ENCODE measurements at regions not wholly inside any gene's neighbourhood (a gene's known extent, or its start where the extent isn't known, plus 50 kb on each side); places are given as distances from the start of the nearest gene placed in this dataset.
A peak's percentile ranks its signal among the peaks of the same experiment; 100 is the strongest.
"Not testable (repeated sequence)": the region's sequence is repeated elsewhere in the genome, so short reads cannot be mapped to it uniquely, and the experiment has no call there.

DNA sequence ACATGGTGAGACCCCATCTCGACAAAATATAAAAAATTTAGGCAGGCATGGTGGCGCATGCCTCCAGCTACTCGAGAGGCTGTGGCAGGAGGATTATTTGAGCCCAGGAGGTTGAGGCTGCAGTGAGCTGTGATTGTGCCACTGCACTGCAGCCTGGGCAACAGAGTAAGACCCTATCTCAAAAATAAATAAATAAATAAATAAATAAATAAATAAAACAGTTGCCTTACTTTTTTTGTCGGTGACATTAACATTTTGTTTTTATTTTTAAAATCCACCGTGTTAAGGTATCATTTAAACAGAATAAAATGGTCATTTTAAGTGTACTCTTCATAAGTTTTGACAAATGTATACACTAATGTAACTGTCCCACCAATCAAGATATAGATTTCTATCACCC is 57.0 kb downstream of the RASL11A start:
- no peak for DNase-seq (ENCODE audit: low read depth)

GRCh38 chr13:27329210-27329609 is 58.6 kb downstream of the RASL11A start:
- DNase-seq (ENCODE audit: low read depth): no peak

- DNase-seq (ENCODE audit: low read depth): no peak
These were observed 64.3 kb downstream of the RASL11A start for GRCh38 chr13:27334774-27335435.

GRCh38 chr13:27336014-27336673 is 65.5 kb downstream of the RASL11A start:
- DNase-seq (ENCODE audit: low read depth): peak; percentile 34

DNA sequence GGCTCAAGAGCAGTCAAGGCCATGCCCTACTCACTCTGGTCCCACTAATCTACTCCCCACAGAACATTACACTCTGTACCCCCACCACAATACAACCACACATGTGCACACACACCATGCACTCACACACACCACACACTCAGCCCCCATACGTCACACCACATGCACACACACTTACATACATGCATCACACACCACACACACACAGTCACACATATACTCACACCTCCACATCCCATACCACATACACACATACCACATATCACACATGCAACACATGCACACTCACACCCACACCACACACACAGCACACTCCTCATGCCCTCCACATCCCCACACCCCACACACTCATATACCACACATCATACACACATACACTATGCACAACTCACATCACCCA is 67.6 kb downstream of the RASL11A start:
- no peak for DNase-seq (ENCODE audit: low read depth)

- peak; percentile 33 for DNase-seq (ENCODE audit: low read depth)
These were observed 68.2 kb downstream of the RASL11A start for GRCh38 chr13:27338816-27339215.

- DNase-seq (ENCODE audit: low read depth): peak; percentile 56
These were observed 68.7 kb downstream of the RASL11A start for GRCh38 chr13:27339299-27339698.

- DNase-seq (ENCODE audit: low read depth): no peak
These were observed 71.0 kb downstream of the RASL11A start for GRCh38 chr13:27341616-27342015.

- DNase-seq (ENCODE audit: low read depth): no peak
These were observed 76.7 kb downstream of the RASL11A start for GRCh38 chr13:27347211-27347772.

DNA sequence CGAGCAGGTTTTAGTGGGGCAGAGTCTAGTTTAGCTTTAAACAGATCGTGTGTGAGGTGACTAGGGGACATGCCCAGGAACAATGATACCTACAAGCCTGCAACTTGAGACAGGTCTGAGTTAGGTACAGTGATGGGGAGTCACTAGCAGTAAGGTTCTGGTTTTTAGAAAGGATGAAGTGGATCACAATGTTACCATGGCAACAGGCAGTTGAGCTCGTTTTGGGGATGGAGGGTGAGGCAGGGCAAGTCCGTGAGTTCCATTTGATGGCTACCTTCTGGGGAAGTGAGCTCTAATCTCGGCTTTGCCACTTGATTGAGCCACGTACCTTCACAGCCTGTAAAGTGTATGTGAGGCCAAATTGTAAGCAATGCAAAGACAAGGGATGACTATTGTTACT is 76.0 kb upstream of the GTF3A start:
- DNase-seq (ENCODE audit: low read depth): no peak

- peak; percentile 16 for DNase-seq (ENCODE audit: low read depth)
These were observed 75.0 kb upstream of the GTF3A start for GRCh38 chr13:27349458-27349857.

DNA sequence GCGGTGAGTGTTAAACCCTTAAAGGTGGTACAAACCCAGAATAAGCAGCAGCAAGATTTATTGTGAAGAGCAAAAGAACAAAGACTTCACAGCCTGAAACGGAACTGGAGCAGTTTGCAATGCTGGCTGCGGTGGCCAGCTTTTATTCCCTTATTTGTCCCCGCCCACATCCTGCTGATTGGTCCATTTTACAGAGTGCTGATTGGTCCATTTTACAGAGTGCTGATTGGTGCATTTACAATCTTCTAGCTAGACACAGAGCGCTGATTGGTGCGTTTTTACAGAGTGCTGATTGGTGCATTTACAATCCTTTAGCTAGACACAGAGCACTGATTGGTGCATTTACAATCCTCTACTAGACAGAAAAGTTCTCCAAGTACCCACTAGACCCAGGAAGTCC is 73.6 kb upstream of the GTF3A start:
- DNase-seq (ENCODE audit: low read depth): not testable (repeated sequence)

- no peak for DNase-seq (ENCODE audit: low read depth)
These were observed 71.7 kb upstream of the GTF3A start for GRCh38 chr13:27352698-27353097.

- peak; percentile 65 for DNase-seq (ENCODE audit: low read depth)
These were observed 71.2 kb upstream of the GTF3A start for GRCh38 chr13:27353166-27353583.

DNA sequence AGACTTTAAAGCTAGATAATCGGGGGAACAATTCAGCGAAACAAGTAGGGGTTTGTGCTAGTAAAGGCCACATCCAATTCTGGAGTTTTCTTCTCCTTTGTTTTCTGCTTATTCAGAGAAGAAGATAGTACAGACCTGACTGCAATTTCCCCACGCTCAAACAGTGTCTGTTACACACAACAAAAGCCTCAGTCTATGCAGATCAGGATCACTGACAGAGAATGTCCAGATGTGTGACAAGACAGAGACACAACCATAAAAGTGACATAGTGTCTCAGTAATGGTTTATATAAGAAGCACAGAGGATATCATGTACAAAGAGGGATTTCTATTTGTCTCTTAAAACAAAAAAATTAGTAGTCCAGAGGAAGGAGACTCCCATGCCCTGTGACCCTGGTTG is 70.7 kb upstream of the GTF3A start:
- no peak for DNase-seq (ENCODE audit: low read depth)

DNA sequence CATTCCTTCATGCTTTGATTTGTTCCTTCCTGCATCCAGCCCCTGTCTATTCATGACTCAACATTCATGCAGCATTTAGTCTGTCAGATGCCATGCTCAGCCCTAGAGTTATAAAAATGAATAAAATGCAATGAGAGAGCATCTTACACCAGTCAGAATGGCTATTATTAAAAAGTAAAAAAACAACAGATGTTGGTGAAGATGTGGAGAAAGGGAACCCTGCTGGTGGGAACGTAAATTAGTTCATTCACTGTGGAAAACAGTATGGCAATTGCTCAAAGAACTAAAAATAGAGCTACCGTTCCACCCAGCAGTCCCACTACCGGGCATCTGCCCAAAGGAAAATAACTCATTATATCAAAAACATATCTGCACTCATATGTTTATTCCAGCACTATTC is 70.0 kb upstream of the GTF3A start:
- DNase-seq (ENCODE audit: low read depth): no peak

DNA sequence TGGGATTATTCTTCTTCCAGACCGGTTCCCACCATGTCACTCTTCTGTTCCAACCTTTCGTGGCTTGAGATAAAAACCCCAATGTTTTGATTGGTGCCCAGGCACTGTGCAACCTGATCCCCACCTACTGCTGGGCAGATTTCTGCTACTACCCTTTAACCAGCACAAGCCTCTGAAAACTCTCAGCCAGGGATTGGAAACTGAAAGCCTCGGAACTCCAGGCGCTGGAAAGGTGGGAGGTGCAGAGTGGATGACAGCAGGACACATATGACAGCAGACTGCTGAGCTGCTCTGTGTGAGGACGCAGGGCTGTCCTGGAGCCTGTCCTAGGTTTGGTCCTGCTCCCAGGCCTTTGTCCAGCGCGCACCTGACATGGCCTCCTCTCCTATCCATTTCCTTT is 68.5 kb upstream of the GTF3A start:
- no peak for DNase-seq (ENCODE audit: low read depth)

- no peak for DNase-seq (ENCODE audit: low read depth)
These were observed 66.0 kb upstream of the GTF3A start for GRCh38 chr13:27358420-27358819.

DNA sequence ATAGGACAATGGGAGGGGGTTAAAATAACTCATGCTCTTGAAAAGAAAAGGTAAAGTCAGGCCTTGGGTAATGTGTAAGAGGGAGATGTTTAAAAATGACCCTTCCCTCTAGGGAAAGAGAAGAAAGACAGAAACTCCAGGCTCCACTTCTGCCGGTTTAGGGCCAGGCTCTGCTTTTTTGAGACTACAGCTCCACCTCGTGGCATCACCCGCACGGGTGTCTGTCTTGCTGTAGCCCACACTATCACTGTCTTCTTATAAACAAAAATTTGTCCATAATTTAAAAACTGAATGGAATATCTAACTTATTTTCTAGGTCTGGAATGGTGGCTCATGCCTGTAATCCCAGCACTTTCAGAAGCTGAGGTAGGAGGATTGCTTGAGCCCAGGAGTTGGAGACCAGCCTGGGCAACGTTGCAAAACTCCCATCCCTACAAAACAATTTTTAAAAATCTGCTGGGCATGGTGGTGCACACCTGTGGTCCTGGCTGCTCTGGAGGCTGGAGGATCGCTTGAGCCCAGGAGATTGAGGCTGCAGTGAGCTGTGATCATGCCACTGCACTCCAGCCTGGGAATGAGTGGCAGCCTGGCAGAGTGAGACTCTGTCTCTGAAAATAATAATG is 65.1 kb upstream of the GTF3A start:
- peak; percentile 50 for DNase-seq (ENCODE audit: low read depth)

DNA sequence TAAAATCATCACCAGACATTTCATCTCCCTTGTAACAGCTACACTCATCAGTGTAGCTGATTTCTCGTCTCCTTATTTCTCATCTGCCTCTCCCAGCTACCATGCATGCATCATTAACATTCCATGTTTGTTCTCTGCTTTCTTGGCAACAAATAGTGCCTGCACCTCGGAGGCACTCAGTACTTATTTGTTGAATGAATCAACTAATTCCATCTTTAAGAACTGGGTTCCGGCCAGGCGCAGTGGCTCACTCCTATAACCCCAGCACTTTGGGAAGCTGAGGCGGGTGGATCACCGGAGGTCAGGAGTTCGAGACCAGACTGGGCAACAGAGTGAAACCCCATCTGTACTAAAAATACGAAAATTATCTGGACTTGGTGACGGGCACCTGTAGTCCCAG is 63.9 kb upstream of the GTF3A start:
- DNase-seq (ENCODE audit: low read depth): no peak

DNA sequence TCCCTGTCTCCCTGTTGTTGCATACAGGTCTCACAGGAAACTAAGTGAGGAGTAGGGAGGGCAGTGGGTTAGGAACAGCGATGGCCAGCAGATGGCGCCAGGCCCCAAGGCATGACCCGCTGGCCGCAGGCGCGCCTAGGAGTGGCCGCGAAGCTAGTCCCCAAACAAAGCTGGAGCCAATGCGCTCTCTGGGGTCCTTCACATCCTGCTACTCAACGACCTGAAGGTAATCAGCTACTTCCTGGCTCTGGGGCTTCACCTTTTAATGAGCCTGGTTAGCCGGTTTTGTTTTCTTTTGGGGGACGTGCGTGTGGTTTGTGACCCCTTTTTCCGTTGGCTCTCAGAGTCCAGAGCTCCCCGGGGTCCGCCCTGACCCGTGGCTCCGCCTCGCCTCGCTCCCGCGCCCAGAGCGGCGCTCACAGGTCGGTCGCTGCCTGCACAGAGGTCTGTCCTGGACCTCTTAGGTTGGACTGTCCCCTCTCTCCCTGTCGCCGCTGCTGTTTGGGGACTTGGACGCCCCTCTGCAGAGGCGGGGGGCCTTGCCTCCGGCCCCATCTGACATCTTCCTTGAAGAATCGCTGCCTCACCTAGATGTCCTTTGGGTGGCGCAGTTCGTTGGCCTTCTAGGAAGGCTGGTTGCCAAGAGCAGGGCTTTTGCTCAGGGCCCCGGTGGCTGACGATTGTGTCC is 62.2 kb upstream of the GTF3A start:
- DNase-seq (ENCODE audit: low read depth): peak; percentile 87

DNA sequence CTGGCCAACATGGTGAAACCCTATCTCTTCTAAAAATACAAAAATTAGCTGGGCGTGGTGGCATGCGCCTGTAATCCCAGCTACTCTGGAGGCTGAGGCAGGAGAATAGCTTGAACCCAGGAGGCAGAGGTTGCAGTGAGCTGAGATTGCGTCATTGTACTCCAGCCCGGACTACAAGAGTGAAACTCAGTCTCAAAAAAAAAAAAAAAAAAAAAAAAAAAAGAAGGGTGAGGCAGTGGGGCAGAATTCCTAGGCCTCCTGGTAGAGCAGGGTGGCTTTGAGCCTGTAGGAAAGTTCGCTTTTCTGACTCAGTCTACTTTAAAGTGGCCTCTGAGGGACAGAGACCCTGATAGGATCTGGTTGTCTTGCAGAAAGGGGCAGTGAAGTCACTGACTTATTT is 60.8 kb upstream of the GTF3A start:
- not testable (repeated sequence) for DNase-seq (ENCODE audit: low read depth)
